H9 (cell line): ENCODE measurements at regions not wholly inside any gene's neighbourhood (a gene's known extent, or its start where the extent isn't known, plus 50 kb on each side); places are given as distances from the start of the nearest gene placed in this dataset.

ENCODE experiments used
- DNase-seq: peaks from one replicate; pipeline ENCODE4 v3.0.0-alpha.2; 2017
- H2AFZ ChIP-seq: one replicate; pipeline ENCODE4 v1.6.1; 2013; ENCODE audit warnings: mild to moderate bottlenecking, low read length, control low read depth, moderate library complexity
- H2AK5ac ChIP-seq: 2 replicates; pipeline ENCODE4 v1.6.1; 2013; ENCODE audit warnings: low read length, control low read depth, mixed read lengths; ENCODE audit not compliant: insufficient read length
- H2BK120ac ChIP-seq: one replicate; pipeline ENCODE4 v1.6.1; 2013; ENCODE audit warnings: low read depth, mild to moderate bottlenecking, low read length, control low read depth, inconsistent platforms; ENCODE audit not compliant: poor library complexity, severe bottlenecking
- H2BK12ac ChIP-seq: 2 replicates; pipeline ENCODE4 v1.6.1; 2013; ENCODE audit warnings: low read length, control low read depth, mixed read lengths, low read depth; ENCODE audit not compliant: insufficient read length
- H2BK15ac ChIP-seq: 2 replicates; pipeline ENCODE4 v1.6.1; 2013; ENCODE audit warnings: low read depth, low read length, control low read depth
- H2BK20ac ChIP-seq: one replicate; pipeline ENCODE4 v1.6.1; 2013; ENCODE audit warnings: low read depth, mild to moderate bottlenecking, low read length, control low read depth, inconsistent platforms; ENCODE audit not compliant: poor library complexity, severe bottlenecking
- H2BK5ac ChIP-seq: 2 replicates; pipeline ENCODE4 v1.6.1; 2013; ENCODE audit warnings: low read length, control low read depth, mixed read lengths; ENCODE audit not compliant: insufficient read length
- H3K14ac ChIP-seq: 2 replicates; pipeline ENCODE4 v1.6.1; 2013; ENCODE audit warnings: low read length, control low read depth; ENCODE audit not compliant: insufficient read depth
- H3K18ac ChIP-seq: 2 replicates; pipeline ENCODE4 v1.6.1; 2013; ENCODE audit warnings: low read depth, mild to moderate bottlenecking, mixed read lengths, low read length, control low read depth; ENCODE audit not compliant: insufficient read length
- H3K23ac ChIP-seq: 2 replicates; pipeline ENCODE4 v1.6.1; 2013; ENCODE audit warnings: low read length, control low read depth, mixed read lengths, low read depth; ENCODE audit not compliant: insufficient read length
- H3K23me2 ChIP-seq: 2 replicates; pipeline ENCODE4 v1.6.1; 2013; ENCODE audit warnings: low read depth, mild to moderate bottlenecking, mixed read lengths, low read length, control low read depth; ENCODE audit not compliant: insufficient read length, poor library complexity, severe bottlenecking
- H3K27ac ChIP-seq: 2 replicates; pipeline ENCODE4 v1.5.1; 2013; ENCODE audit warnings: low read length, control low read depth, mixed read lengths, low read depth; ENCODE audit not compliant: insufficient read length
- H3K27me3 ChIP-seq: 2 replicates; pipeline ENCODE4 v1.6.1; 2013; ENCODE audit warnings: low read length, control low read depth, inconsistent platforms; ENCODE audit not compliant: insufficient read depth
- H3K4ac ChIP-seq: 2 replicates; pipeline ENCODE4 v1.6.1; 2013; ENCODE audit warnings: low read depth, mild to moderate bottlenecking, control low read depth, inconsistent platforms, low read length, moderate library complexity
- H3K4me1 ChIP-seq: 2 replicates; pipeline ENCODE4 v1.6.1; 2013; ENCODE audit warnings: low read length, control low read depth, inconsistent platforms; ENCODE audit not compliant: insufficient read depth
- H3K4me2 ChIP-seq: 2 replicates; pipeline ENCODE4 v1.6.1; 2013; ENCODE audit warnings: low read length, control low read depth, mixed read lengths; ENCODE audit not compliant: insufficient read length, insufficient read depth
- H3K56ac ChIP-seq: 2 replicates; pipeline ENCODE4 v1.6.1; 2013; ENCODE audit warnings: low read depth, mild to moderate bottlenecking, mixed read lengths, low read length, control low read depth; ENCODE audit not compliant: insufficient read length
- H3K79me1 ChIP-seq: 2 replicates; pipeline ENCODE4 v1.6.1; 2013; ENCODE audit warnings: low read depth, mild to moderate bottlenecking, moderate library complexity, low read length, control low read depth, inconsistent platforms; ENCODE audit not compliant: insufficient read depth, poor library complexity, severe bottlenecking
- H3K79me2 ChIP-seq: 2 replicates; pipeline ENCODE4 v1.6.1; 2013; ENCODE audit warnings: low read length, control low read depth, inconsistent platforms; ENCODE audit not compliant: insufficient read depth
- H3K9ac ChIP-seq: 2 replicates; pipeline ENCODE4 v1.6.1; 2013; ENCODE audit warnings: low read length, control low read depth, mixed read lengths; ENCODE audit not compliant: insufficient read length; ENCODE audit errors: extremely low read depth
- H3K9me3 ChIP-seq: one replicate; pipeline ENCODE4 v1.6.1; 2013; ENCODE audit warnings: low read depth, low read length, inconsistent platforms; ENCODE audit not compliant: control insufficient read depth
- H3T11ph ChIP-seq: one replicate; pipeline ENCODE4 v1.6.1; 2013; ENCODE audit warnings: mild to moderate bottlenecking, low read length, control low read depth, inconsistent platforms
- H4K20me1 ChIP-seq: one replicate; pipeline ENCODE4 v1.6.1; 2013; ENCODE audit not compliant: control insufficient read depth, insufficient read length, insufficient read depth
- H4K5ac ChIP-seq: 2 replicates; pipeline ENCODE4 v1.6.1; 2013; ENCODE audit warnings: low read depth, mild to moderate bottlenecking, mixed read lengths, low read length, control low read depth; ENCODE audit not compliant: insufficient read length
- H4K8ac ChIP-seq: replicated peaks from 2 replicates; pipeline ENCODE4 v1.6.1; 2013; ENCODE audit warnings: low read length, control low read depth, mixed read lengths, low read depth; ENCODE audit not compliant: insufficient read length
- H4K91ac ChIP-seq: 2 replicates; pipeline ENCODE4 v1.6.1; 2013; ENCODE audit warnings: low read depth, mild to moderate bottlenecking, moderate library complexity, mixed read lengths, low read length, control low read depth; ENCODE audit not compliant: insufficient read length
- H3K27ac Mint-ChIP-seq, 3 experiments: 2 replicates in 2 of 3; 3 replicates in 1 of 3; pipeline ENCODE4 v1.8.0; 2020 to 2021; ENCODE audit warnings: mixed read lengths in 3 of 3, mild to moderate bottlenecking in 1 of 3, moderate library complexity in 1 of 3
- H3K27me3 Mint-ChIP-seq: 2 replicates; pipeline ENCODE4 v1.8.0; 2021; ENCODE audit warnings: low read depth, mild to moderate bottlenecking, moderate library complexity, mixed read lengths
- H3K36me3 Mint-ChIP-seq, 3 experiments: 2 replicates in 2 of 3; 3 replicates in 1 of 3; pipeline ENCODE4 v1.8.0; 2020 to 2021; ENCODE audit warnings: low read depth in 3 of 3, mixed read lengths in 3 of 3; ENCODE audit not compliant: insufficient read depth in 1 of 3
- H3K4me1 Mint-ChIP-seq, 2 experiments: 2 replicates each; pipeline ENCODE4 v1.8.0; 2020; ENCODE audit warnings: mixed read lengths in 2 of 2
- H3K4me3 Mint-ChIP-seq, 2 experiments: 2 replicates in 1 of 2; 3 replicates in 1 of 2; pipeline ENCODE4 v1.8.0; 2020 to 2021; ENCODE audit warnings: mild to moderate bottlenecking in 2 of 2, mixed read lengths in 2 of 2, moderate library complexity in 1 of 2
- H3K9me3 Mint-ChIP-seq, 2 experiments: 2 replicates in 1 of 2; 3 replicates in 1 of 2; pipeline ENCODE4 v1.8.0; 2020; ENCODE audit warnings: mild to moderate bottlenecking in 2 of 2, mixed read lengths in 2 of 2, moderate library complexity in 1 of 2
- WGBS: extraction: QIAGEN DNeasy Blood & Tissue Kit; methylation state at CpG from one replicate; pipeline ENCODE4 v1.1.7; 2013; ENCODE audit warnings: missing lambda C conversion rate, low lambda C conversion rate, mixed read lengths; ENCODE audit not compliant: insufficient read length; ENCODE audit errors: extremely low coverage; 5-methylcytosine and 5-hydroxymethylcytosine counted together
- TF ChIP-seq, protein P1 (sequence below): fragments of 200-600 bp; sonication (generic); conservative IDR thresholded peaks from 3 replicates; pipeline ENCODE4 v1.8.0; 2021; ENCODE audit warnings: antibody characterized with exemption, mild to moderate bottlenecking

DNA sequence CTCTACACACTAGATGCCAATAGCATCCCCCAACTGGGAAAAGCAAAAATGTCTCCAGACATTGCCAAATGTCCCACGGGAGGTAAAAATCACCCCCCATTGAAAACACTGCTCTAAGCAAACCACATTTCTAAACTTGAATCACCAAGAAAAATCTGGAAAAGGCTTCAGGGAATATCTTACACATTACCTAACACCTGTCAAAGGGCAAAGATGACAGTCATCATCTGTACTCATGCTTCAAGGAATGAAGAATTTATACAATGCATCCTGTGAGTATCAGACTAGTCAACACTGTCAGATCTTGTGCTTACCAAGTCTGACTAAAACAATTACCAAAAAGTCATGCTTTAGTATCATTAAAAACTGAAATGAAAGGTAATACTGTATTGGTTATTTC lies 161.6 kb upstream of the SOX5 start:
- Mint-ChIP-seq H3K9me3 (no peaks in the 10 kb centered on the region), H3K36me3 (no peaks in the 10 kb centered on the region; a peak in 1 of 7 replicates), H3K27ac (no peak overlapping the region), H3K4me1 (peaks cover 3 to 18% of the 10 kb centered on the region in 2 experiments; a peak in 3 of 4 replicates), H3K27me3 (no peaks in the 10 kb centered on the region), H3K4me3 (no peak overlapping the region)
- H2BK5ac ChIP-seq: no peak overlapping the region
- no peak overlapping the region for H3K9ac ChIP-seq
- H3K56ac ChIP-seq: no peak overlapping the region
- no peak overlapping the region for H2AFZ ChIP-seq
- H3K23ac ChIP-seq: no peak overlapping the region
- no peak overlapping the region for H4K5ac ChIP-seq
- no peak for DNase-seq
- H4K8ac ChIP-seq: no peak overlapping the region
- H3K79me1 ChIP-seq: no peaks in the 10 kb centered on the region
- no CpG with 5 or more reads among the region's 1 CpG for WGBS
- H3K27ac ChIP-seq: no peak overlapping the region
- no peaks in the 10 kb centered on the region for H3K9me3 ChIP-seq
- no peaks in the 10 kb centered on the region for H4K20me1 ChIP-seq
- no peak overlapping the region for H4K91ac ChIP-seq
- H3K4ac ChIP-seq: no peak overlapping the region
- H2AK5ac ChIP-seq: no peak overlapping the region
- H3K79me2 ChIP-seq: no peaks in the 10 kb centered on the region
- no peaks in the 10 kb centered on the region for H3K27me3 ChIP-seq
- no peaks in the 10 kb centered on the region for H3K23me2 ChIP-seq
- H2BK12ac ChIP-seq: no peak overlapping the region
- H3K4me2 ChIP-seq: no peak overlapping the region
- H2BK15ac ChIP-seq: no peak overlapping the region
- no peak overlapping the region for H2BK20ac ChIP-seq
- H3K14ac ChIP-seq: no peak overlapping the region
- no peak overlapping the region for H3T11ph ChIP-seq
- H2BK120ac ChIP-seq: no peak overlapping the region
- no peaks in the 10 kb centered on the region for H3K4me1 ChIP-seq
- TF ChIP-seq, protein P1, sequence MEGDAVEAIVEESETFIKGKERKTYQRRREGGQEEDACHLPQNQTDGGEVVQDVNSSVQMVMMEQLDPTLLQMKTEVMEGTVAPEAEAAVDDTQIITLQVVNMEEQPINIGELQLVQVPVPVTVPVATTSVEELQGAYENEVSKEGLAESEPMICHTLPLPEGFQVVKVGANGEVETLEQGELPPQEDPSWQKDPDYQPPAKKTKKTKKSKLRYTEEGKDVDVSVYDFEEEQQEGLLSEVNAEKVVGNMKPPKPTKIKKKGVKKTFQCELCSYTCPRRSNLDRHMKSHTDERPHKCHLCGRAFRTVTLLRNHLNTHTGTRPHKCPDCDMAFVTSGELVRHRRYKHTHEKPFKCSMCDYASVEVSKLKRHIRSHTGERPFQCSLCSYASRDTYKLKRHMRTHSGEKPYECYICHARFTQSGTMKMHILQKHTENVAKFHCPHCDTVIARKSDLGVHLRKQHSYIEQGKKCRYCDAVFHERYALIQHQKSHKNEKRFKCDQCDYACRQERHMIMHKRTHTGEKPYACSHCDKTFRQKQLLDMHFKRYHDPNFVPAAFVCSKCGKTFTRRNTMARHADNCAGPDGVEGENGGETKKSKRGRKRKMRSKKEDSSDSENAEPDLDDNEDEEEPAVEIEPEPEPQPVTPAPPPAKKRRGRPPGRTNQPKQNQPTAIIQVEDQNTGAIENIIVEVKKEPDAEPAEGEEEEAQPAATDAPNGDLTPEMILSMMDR: no peak
- no peak overlapping the region for H3K18ac ChIP-seq
